DOHH2 (cell line): ENCODE measurements at regions not wholly inside any gene's neighbourhood (a gene's known extent, or its start where the extent isn't known, plus 50 kb on each side); places are given as distances from the start of the nearest gene placed in this dataset.

Experiments
- H3F3A ChIP-seq: fragments of 200-600 bp; sonication (generic), shearing (Covaris generic); 2 replicates; pipeline ENCODE4 v1.6.0; 2016; ENCODE audit warnings: antibody characterized with exemption, mild to moderate bottlenecking; ENCODE audit not compliant: control insufficient read depth, insufficient read depth
- H3K27ac ChIP-seq: fragments of 200-600 bp; sonication (generic); 2 replicates; pipeline ENCODE4 v1.5.1; 2014; ENCODE audit warnings: low read depth, mild to moderate bottlenecking, low read length, moderate library complexity
- H3K27me3 ChIP-seq: fragments of 200-600 bp; sonication (generic); 2 replicates; pipeline ENCODE4 v1.6.1; 2014; ENCODE audit warnings: mild to moderate bottlenecking, low read length, mixed read lengths; ENCODE audit not compliant: control insufficient read depth
- H3K36me3 ChIP-seq: fragments of 200-600 bp; sonication (generic); 2 replicates; pipeline ENCODE4 v1.6.1; 2014; ENCODE audit warnings: mild to moderate bottlenecking, low read length, moderate library complexity, mixed read lengths; ENCODE audit not compliant: control insufficient read depth
- H3K4me1 ChIP-seq: fragments of 200-600 bp; sonication (generic); 2 replicates; pipeline ENCODE4 v1.6.1; 2014; ENCODE audit warnings: mild to moderate bottlenecking, low read length, mixed read lengths; ENCODE audit not compliant: control insufficient read depth
- H3K4me2 ChIP-seq: fragments of 200-600 bp; sonication (generic); 2 replicates; pipeline ENCODE4 v1.6.0; 2014; ENCODE audit warnings: mild to moderate bottlenecking, low read length, moderate library complexity
- H3K4me3 ChIP-seq: fragments of 200-600 bp; sonication (generic); 2 replicates; pipeline ENCODE4 v1.5.1; 2014; ENCODE audit warnings: mild to moderate bottlenecking, low read length, mixed read lengths
- H3K79me2 ChIP-seq: fragments of 200-600 bp; sonication (generic); 2 replicates; pipeline ENCODE4 v1.6.1; 2014; ENCODE audit warnings: mild to moderate bottlenecking, low read length, mixed read lengths; ENCODE audit not compliant: control insufficient read depth
- H3K9me2 ChIP-seq: fragments of 200-600 bp; sonication (generic); replicated peaks from 2 replicates; pipeline ENCODE4 v1.6.1; 2014; ENCODE audit warnings: mild to moderate bottlenecking, low read length, mixed read lengths; ENCODE audit not compliant: control insufficient read depth
- H3K9me3 ChIP-seq: fragments of 200-600 bp; sonication (generic); 2 replicates; pipeline ENCODE4 v1.6.1; 2014; ENCODE audit warnings: antibody characterized with exemption, low read length, mixed read lengths; ENCODE audit not compliant: control insufficient read depth, insufficient read depth
- H4K20me1 ChIP-seq: fragments of 200-600 bp; sonication (generic); 2 replicates; pipeline ENCODE4 v1.6.0; 2014; ENCODE audit warnings: low read depth, mild to moderate bottlenecking, antibody characterized with exemption, low read length, moderate library complexity; ENCODE audit not compliant: control insufficient read depth, insufficient read depth
- EZH2phosphoT487 ChIP-seq: fragments of 200-600 bp; sonication (generic); IDR thresholded peaks from 2 replicates; pipeline ENCODE4 v1.6.1; 2017; ENCODE audit warnings: borderline replicate concordance, mild to moderate bottlenecking, antibody characterized with exemption, low read length, moderate library complexity, mixed read lengths
- TF ChIP-seq, protein P1 (sequence below): fragments of 200-600 bp; sonication (generic); IDR thresholded peaks from one replicate; pipeline ENCODE4 v1.5.1; 2014; ENCODE audit warnings: antibody characterized with exemption, mild to moderate bottlenecking, low read depth, low read length; ENCODE audit not compliant: poor library complexity, severe bottlenecking

DNA sequence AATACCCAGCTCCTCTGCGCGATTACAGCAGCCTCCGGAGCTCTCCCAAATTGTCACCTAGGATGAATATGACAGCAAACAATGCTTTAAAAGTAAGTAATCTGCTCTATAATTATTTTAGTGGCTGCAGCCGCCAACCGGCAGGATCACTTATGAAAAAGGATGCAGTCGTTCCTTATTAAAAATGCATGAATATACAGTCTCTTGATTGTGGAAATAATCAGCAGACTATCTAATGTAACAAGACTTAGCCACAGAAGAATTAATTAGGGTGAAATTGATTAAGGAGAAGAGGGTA is 50.6 kb upstream of the CALM2 start:
- Histone ChIP-seq H3K9me2 (no peaks in the 10 kb centered on the region), H4K20me1 (no peaks in the 10 kb centered on the region), H3K4me3 (no peak overlapping the region), H3K27me3 (peaks cover 16% of the 10 kb centered on the region), H3K4me2 (no peak overlapping the region), H3K36me3 (no peaks in the 10 kb centered on the region), H3K9me3 (no peaks in the 10 kb centered on the region), H3K79me2 (no peaks in the 10 kb centered on the region), H3K27ac (no peak overlapping the region), H3F3A (no peaks in the 10 kb centered on the region), H3K4me1 (no peaks in the 10 kb centered on the region)
- TF ChIP-seq, protein P1, sequence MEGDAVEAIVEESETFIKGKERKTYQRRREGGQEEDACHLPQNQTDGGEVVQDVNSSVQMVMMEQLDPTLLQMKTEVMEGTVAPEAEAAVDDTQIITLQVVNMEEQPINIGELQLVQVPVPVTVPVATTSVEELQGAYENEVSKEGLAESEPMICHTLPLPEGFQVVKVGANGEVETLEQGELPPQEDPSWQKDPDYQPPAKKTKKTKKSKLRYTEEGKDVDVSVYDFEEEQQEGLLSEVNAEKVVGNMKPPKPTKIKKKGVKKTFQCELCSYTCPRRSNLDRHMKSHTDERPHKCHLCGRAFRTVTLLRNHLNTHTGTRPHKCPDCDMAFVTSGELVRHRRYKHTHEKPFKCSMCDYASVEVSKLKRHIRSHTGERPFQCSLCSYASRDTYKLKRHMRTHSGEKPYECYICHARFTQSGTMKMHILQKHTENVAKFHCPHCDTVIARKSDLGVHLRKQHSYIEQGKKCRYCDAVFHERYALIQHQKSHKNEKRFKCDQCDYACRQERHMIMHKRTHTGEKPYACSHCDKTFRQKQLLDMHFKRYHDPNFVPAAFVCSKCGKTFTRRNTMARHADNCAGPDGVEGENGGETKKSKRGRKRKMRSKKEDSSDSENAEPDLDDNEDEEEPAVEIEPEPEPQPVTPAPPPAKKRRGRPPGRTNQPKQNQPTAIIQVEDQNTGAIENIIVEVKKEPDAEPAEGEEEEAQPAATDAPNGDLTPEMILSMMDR: no peak
- no peak for TF ChIP-seq EZH2phosphoT487

- no peaks in the 10 kb centered on the region for H3K9me2 ChIP-seq
- H3K4me2 ChIP-seq: no peak overlapping the region
- H3K27ac ChIP-seq: no peak overlapping the region
Observed at GRCh38 chr2:47226132-47226922, 50.0 kb upstream of the CALM2 start.

More at GRCh38 chr2:47226132-47226922, 50.0 kb upstream of the CALM2 start:
- Histone ChIP-seq H3K27me3 (peaks cover 20% of the 10 kb centered on the region), H3K4me1 (no peaks in the 10 kb centered on the region), H3K4me3 (no peak overlapping the region), H3K9me3 (no peaks in the 10 kb centered on the region), H3K36me3 (no peaks in the 10 kb centered on the region), H3K79me2 (no peaks in the 10 kb centered on the region), H4K20me1 (no peaks in the 10 kb centered on the region), H3F3A (no peaks in the 10 kb centered on the region)
- TF ChIP-seq, protein P1: no peak
- no peak for TF ChIP-seq EZH2phosphoT487
